DOHH2 (cell line): ENCODE measurements at regions not wholly inside any gene's neighbourhood (a gene's known extent, or its start where the extent isn't known, plus 50 kb on each side); places are given as distances from the start of the nearest gene placed in this dataset.

Experiments
- CTCF ChIP-seq: fragments of 200-600 bp; sonication (generic); IDR thresholded peaks from one replicate; pipeline ENCODE4 v1.5.1; 2014; ENCODE audit warnings: antibody characterized with exemption, mild to moderate bottlenecking, low read depth, low read length; ENCODE audit not compliant: poor library complexity, severe bottlenecking
- EZH2phosphoT487 ChIP-seq: fragments of 200-600 bp; sonication (generic); IDR thresholded peaks from 2 replicates; pipeline ENCODE4 v1.6.1; 2017; ENCODE audit warnings: borderline replicate concordance, mild to moderate bottlenecking, antibody characterized with exemption, low read length, moderate library complexity, mixed read lengths

DNA sequence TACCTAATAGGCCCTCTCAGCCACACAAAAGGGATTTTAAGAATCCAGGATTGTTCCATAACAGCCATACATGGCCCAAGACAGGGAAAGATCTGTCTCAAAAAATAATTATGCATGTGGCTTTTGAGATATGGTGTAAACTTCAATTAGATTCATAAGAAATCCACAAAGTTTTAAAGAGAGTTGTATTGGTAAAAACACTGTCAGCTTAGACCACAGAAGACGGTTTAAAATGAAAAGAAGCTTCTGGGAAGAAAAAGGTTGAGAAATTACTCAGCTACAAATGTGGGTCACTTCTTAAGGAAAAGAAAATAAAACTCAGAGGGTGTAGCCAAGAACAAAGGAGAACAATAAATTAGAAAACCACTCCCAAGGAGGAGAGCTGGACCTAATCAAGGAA, 191.4 kb downstream of the KIF26A start:
- no peak for TF ChIP-seq CTCF
- TF ChIP-seq EZH2phosphoT487, result no peak
